ENCODE measurements at regions not wholly inside any gene's neighbourhood (a gene's known extent, or its start where the extent isn't known, plus 50 kb on each side); places are given as distances from the start of the nearest gene placed in this dataset.

- no peak for TF ChIP-seq EZH2 (IDR thresholded peaks at IDR 0.05; ENCODE audit: borderline replicate concordance, low read length)
- no peak; the same call in 1 of the 2 replicates for TF ChIP-seq CTCF (IDR thresholded peaks at IDR 0.05; ENCODE audit: low read length)
- no peak overlapping the region for H3K9ac ChIP-seq (ENCODE audit: low read length)
- H3F3A ChIP-seq (ENCODE audit: insufficient read depth, low read length) = no peaks in the 10 kb centered on the region
- no peaks in the 10 kb centered on the region for H3K4me1 ChIP-seq (ENCODE audit: insufficient read depth, low read length, severe bottlenecking)
- no peaks in the 10 kb centered on the region for H3K79me2 ChIP-seq (ENCODE audit: insufficient read depth, low read length)
- H3K27ac ChIP-seq (ENCODE audit: low read depth, low read length, poor library complexity, severe bottlenecking) = no peak overlapping the region
- no peaks in the 10 kb centered on the region for H3K36me3 ChIP-seq (ENCODE audit: insufficient read depth, low read length)
- H3K9me3 ChIP-seq (ENCODE audit: low read length) = no peaks in the 10 kb centered on the region
- no peaks in the 10 kb centered on the region for H3K9me2 ChIP-seq (ENCODE audit: low read depth, low read length)
- no peak overlapping the region for H3K4me2 ChIP-seq (ENCODE audit: low read length)
- H3K4me3 ChIP-seq (ENCODE audit: low read depth, low read length, poor library complexity, severe bottlenecking) = no peak overlapping the region
- H3K27me3 ChIP-seq (ENCODE audit: insufficient read depth, low read length) = no peaks in the 10 kb centered on the region
- H4K20me1 ChIP-seq (ENCODE audit: insufficient read depth, low read length) = no peaks in the 10 kb centered on the region
- H2AFZ ChIP-seq (ENCODE audit: low read length) = no peak overlapping the region
Measured at GRCh38 chr18:39486268-39486667, 1920.7 kb upstream of the CELF4 start.

DNA sequence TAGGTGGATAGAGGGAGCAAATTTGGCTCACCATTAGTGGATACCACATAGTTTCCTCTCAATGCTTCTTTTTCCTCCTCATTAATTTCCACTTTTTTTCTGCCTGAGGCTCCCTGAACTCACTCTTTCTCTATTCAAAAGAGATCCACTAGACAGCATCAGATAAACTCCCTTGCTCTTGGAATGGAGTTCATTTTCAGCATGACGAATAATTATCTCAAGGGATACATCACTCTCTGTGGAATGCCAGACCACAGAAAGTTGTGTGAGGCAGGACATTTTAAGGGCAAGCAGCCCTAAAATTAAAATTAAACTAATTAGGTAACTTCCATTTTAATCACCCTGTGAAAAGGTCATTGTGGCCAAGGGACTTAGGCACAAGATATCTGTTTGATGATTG lies 1920.1 kb upstream of the CELF4 start:
- H3K79me2 ChIP-seq (ENCODE audit: insufficient read depth, low read length) = no peaks in the 10 kb centered on the region
- H3K9me2 ChIP-seq (ENCODE audit: low read depth, low read length) = no peaks in the 10 kb centered on the region
- H3K27me3 ChIP-seq (ENCODE audit: insufficient read depth, low read length) = no peaks in the 10 kb centered on the region
- no peaks in the 10 kb centered on the region for H3K4me1 ChIP-seq (ENCODE audit: insufficient read depth, low read length, severe bottlenecking)
- TF ChIP-seq CTCF (IDR thresholded peaks at IDR 0.05; ENCODE audit: low read length) (no peak), EZH2 (IDR thresholded peaks at IDR 0.05; ENCODE audit: borderline replicate concordance, low read length) (no peak)
- H3K36me3 ChIP-seq (ENCODE audit: insufficient read depth, low read length) = no peaks in the 10 kb centered on the region
- H3K4me3 ChIP-seq (ENCODE audit: low read depth, low read length, poor library complexity, severe bottlenecking) = no peak overlapping the region
- no peaks in the 10 kb centered on the region for H3K9me3 ChIP-seq (ENCODE audit: low read length)
- H3K9ac ChIP-seq (ENCODE audit: low read length) = no peak overlapping the region
- H2AFZ ChIP-seq (ENCODE audit: low read length) = no peak overlapping the region
- no peak overlapping the region for H3K27ac ChIP-seq (ENCODE audit: low read depth, low read length, poor library complexity, severe bottlenecking)
- H3K4me2 ChIP-seq (ENCODE audit: low read length) = no peak overlapping the region
- H3F3A ChIP-seq (ENCODE audit: insufficient read depth, low read length) = no peaks in the 10 kb centered on the region
- no peaks in the 10 kb centered on the region for H4K20me1 ChIP-seq (ENCODE audit: insufficient read depth, low read length)

DNA sequence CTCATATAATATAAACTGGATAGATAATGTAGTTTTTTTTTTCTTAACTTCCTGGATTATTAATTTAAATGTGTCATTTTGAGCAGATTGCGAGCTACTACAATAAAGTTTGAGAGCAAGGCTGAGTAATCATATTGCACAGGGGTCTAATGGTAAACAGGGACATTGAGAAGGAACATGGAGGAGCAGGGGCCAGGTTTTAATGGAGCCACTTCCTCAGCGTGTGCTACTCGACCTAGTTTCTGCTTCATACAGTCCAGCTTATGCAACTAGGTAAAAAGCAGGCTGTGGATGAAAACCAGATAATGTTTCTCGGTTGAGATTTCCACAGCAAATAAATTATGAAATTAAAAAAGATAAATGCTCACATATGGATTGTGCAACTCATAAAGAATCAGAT lies 1915.7 kb upstream of the CELF4 start:
- Histone ChIP-seq H3K9me3 (ENCODE audit: low read length) (no peaks in the 10 kb centered on the region), H3K4me3 (ENCODE audit: low read depth, low read length, poor library complexity, severe bottlenecking) (no peak overlapping the region), H3K9ac (ENCODE audit: low read length) (no peak overlapping the region), H3K27ac (ENCODE audit: low read depth, low read length, poor library complexity, severe bottlenecking) (no peak overlapping the region), H3K4me1 (ENCODE audit: insufficient read depth, low read length, severe bottlenecking) (no peaks in the 10 kb centered on the region), H4K20me1 (ENCODE audit: insufficient read depth, low read length) (no peaks in the 10 kb centered on the region), H3K36me3 (ENCODE audit: insufficient read depth, low read length) (no peaks in the 10 kb centered on the region), H2AFZ (ENCODE audit: low read length) (no peak overlapping the region), H3F3A (ENCODE audit: insufficient read depth, low read length) (no peaks in the 10 kb centered on the region), H3K4me2 (ENCODE audit: low read length) (no peak overlapping the region), H3K9me2 (ENCODE audit: low read depth, low read length) (no peaks in the 10 kb centered on the region), H3K27me3 (ENCODE audit: insufficient read depth, low read length) (no peaks in the 10 kb centered on the region), H3K79me2 (ENCODE audit: insufficient read depth, low read length) (no peaks in the 10 kb centered on the region)
- no peak for TF ChIP-seq CTCF (IDR thresholded peaks at IDR 0.05; ENCODE audit: low read length)
- TF ChIP-seq EZH2 (IDR thresholded peaks at IDR 0.05; ENCODE audit: borderline replicate concordance, low read length) = no peak
